NCI-H2171 treated with DMSO at 0.1 percent for 48 hours (cell line): ENCODE measurements at regions not wholly inside any gene's neighbourhood (a gene's known extent, or its start where the extent isn't known, plus 50 kb on each side); places are given as distances from the start of the nearest gene placed in this dataset.

Experiments used
- DNase-seq: peaks from one replicate; lab custom pipeline; 2025; lab: John Stamatoyannopoulos, UW

DNA sequence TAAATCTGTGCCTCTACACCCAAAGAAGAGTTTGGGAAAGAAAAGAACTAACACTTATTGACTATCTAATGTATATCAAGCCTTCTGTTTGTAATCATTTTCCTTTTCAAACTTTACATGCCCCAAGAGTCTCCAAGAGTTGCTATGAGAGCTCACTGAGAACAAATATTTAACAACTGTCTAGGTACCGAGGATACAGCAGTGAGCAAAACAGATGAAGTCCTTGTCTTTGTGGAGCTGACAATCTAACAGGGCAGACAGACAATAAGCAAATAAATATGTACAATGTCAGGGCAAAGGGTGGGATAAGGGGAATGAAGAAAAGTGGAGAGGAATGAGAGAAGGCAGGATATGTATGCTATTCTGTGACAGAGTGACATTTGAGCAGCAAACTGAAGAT lies 64.8 kb upstream of the KSR1 start:
- DNase-seq: no peak

GRCh38 chr17:27396045-27396444 lies 60.2 kb upstream of the KSR1 start:
- DNase-seq: no peak

- no peak for DNase-seq
These were observed 59.3 kb upstream of the KSR1 start for GRCh38 chr17:27396941-27397340.

DNA sequence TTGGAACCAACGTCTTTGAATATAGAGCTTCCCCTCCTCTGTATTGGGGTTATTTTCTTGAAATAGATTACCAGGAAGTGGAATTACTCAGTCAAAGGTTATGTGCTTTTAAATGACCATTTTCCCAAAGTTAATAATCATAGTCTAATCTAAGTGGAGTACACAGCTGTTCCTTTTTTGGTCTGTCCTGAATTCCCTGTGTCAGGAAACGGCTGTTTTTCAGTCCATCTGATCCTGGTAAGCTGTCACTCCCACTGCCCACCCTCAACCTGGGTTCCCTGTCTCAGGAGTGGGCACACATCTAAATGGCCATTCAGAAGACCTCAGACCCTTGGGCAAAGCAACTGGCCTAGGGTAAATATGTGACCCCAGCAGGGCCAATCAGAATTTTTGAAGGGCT lies 57.6 kb upstream of the KSR1 start:
- DNase-seq: no peak

GRCh38 chr17:27400991-27401390 lies 55.3 kb upstream of the KSR1 start:
- DNase-seq: no peak

DNA sequence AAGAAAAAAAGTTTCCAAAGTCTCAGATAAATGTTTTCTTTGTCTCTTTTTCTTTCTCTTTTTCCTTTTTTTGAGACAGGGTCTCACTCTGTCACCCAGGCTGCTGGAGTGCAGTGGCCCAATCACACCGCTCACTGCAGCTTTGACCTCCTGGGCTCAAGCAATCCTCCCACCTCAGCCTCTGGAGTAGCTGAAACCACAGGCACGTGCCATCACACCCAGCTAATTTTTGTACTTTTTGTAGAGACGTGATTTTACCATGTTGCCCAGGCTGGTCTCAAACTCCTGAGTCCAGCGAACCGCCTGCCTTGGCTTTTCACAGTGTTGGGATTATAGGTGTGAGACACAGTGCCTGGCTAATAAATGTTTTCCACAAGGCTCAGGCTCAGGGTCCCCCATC lies 53.3 kb upstream of the KSR1 start:
- DNase-seq: no peak

DNA sequence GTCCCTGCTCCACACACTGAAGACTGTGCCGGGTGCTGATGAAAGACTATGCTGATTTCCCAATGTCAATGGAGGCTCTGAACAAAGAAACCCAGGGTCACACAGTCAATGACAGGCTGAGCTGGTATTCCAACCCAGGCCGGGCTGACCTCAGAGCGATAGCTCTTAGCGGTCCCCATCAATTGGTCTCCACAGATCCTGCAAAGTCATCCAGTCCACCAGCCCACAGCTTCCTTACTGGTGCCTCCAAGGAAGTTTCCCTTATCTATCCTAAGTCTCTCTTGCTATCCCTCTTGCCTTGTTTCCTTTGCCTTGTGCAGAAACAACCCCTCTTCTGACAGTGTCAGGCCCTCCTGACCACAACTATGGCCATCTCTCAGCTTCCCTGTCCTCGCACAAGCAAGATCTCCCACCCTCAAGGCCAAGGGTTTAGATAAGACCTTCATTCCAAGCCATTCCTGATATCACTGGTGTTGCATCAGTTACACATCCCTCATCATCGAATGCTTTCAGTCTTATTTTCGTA lies 52.7 kb upstream of the KSR1 start:
- DNase-seq: no peak

DNA sequence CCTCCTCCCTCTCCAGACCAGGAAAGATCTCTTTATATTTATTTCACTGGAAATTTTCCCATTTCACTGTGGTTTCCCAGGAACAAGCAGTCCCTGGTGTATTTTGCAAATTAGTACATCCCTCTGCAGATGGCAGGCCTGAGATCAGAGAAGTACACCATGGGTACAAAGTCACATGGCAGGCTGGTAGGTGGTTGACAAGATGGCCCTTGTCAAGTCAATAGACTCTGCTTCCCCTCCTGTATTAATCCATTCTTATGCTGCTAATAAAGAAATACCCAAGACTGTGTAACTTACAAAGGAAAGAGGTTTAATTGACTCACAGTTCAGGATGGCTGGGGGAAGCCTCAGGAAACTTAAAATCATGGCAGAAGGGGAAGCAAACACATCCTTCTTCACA lies 51.6 kb upstream of the KSR1 start:
- DNase-seq: peak; percentile 3
